Medulla oblongata (tissue), 1 donor: ENCODE measurements at regions not wholly inside any gene's neighbourhood (a gene's known extent, or its start where the extent isn't known, plus 50 kb on each side); places are given as distances from the start of the nearest gene placed in this dataset.
"Not testable (repeated sequence)": the region's sequence is repeated elsewhere in the genome, so short reads cannot be mapped to it uniquely, and the experiment has no call there.

Experiments
- DNase-seq: peaks from one replicate; pipeline ENCODE4 v3.0.0-alpha.2; 2015; ENCODE audit errors: extremely low spot score

DNA sequence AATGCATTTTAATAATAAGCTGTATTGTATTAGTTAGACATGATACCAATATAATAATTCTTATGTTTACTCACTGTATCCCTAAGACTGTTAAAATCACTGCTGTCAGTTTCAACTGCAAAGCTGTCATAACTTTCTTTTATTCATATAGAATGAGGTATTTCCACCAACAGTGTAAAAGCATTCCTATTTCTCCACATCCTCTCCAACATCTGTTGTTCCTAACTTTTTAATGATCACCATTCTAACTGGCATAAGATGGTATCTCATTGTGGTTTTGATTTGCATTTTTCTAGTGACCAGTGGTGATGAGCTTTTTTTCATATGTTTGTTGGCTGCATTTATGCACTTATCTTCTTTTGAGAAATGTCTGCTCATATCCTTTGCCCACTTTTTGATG lies 177.6 kb upstream of the MME start:
- DNase-seq: not testable (repeated sequence)

DNA sequence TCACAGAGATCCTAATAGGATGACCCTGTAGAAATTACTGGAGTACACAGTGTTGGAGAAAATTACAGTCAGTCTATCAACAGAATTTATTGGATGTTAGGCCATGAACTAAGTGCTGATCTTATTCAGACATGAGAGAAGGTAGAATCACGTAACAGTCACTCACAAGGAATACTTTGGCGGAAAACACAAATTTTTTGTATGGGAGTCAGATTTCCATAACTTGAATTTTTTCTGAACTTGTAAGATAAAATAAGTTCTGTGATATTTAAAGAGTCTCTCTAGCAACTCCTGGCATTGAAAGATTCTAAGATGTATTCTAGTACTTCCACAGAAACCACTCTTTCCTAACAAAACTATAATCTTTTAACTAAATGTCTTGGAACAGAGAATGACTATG lies 178.8 kb upstream of the MME start:
- no peak for DNase-seq

DNA sequence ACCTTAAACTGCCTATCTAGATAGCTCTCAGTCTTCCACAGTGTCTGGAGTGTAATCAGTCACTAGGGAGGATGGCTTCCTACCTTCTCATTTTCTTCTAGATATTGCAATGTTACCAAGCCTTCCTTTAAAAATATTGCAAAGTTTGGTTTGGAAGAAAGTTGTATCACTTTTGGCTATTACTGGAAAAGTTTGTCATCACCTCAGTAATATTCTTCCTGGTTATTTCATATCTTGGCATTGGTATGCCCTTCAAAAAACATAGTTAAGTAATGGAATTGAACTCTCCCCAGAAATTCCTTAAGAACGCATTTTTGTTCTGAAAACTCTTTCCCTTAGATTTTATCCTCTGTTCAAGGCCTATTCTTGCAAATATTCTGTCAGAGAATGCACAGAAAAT lies 179.3 kb upstream of the MME start:
- no peak for DNase-seq

DNA sequence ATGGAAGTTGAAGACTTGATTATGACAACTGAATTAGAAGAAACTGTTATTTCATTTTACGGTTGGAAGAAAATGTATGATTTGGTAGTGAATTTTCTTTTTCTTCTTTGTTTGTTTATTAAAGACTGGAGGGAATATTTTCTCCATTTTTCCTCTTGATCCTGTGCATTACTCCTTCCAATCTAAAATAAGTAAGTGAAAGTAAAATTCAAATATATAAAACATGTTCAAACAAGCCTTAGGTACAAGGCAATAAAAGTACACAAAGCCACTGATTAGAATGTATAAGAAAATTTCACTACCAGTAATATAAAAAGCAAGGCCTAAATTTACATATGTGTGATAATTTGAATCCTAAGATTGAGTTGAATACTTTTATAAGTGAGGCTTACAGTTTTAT lies 181.2 kb upstream of the MME start:
- DNase-seq: no peak

DNA sequence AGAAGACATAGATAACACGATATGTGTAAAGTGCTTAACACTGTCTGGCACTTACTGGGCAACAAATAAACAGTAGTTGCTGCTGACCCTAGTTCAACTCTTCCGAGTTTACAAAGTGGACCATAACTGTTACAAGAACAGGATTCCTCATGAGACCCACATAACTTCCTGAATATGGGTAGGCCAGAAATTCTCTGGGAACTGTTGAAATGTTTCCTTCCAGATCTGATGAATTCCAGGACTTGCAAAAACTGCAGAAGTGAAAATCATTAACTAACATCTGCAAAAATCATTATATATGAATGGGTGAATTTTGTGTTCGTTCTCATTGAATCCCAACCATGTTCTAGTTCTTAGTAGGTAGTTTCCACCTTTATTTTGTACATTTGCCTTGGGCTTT lies 181.7 kb upstream of the MME start:
- DNase-seq: no peak

DNA sequence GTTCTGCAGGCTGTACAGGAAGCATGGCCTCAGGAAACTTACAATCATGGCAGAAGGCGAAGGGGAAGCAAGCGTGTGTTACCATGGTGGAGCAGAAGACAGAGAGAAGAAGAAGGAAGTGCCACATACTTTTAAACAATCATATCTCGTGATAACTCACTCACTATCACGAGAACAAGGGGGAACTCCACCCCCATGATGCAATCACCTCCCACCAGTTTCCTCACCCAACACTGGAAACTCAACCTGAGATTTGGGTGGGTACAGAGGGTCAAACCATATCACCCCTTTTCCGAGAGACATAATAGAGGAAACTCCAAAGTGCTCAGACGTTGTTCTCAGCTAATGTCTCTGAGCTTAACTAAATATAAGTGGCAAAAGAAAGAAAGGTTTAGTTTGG lies 186.3 kb upstream of the MME start:
- no peak for DNase-seq

DNA sequence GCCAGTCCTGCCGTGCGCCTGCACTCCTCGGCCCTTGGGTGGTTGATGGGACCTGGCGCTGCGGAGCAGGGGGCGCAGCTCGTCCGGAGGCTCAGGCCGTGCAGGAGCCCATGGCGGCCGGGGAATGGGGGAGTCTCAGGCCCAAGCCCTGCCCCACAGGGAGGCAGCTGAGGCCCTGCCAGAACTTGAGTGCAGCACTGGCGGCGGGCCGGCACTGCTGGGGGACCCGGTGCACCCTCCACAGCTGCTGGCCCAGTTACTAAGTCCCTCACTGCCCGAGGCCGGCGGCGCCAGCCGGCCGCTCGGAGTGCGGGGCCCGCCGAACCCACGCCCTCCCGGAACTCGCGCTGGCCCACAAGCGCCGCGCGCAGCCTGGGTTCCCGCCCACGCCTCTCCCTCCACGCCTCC lies 190.9 kb upstream of the MME start:
- DNase-seq: no peak

DNA sequence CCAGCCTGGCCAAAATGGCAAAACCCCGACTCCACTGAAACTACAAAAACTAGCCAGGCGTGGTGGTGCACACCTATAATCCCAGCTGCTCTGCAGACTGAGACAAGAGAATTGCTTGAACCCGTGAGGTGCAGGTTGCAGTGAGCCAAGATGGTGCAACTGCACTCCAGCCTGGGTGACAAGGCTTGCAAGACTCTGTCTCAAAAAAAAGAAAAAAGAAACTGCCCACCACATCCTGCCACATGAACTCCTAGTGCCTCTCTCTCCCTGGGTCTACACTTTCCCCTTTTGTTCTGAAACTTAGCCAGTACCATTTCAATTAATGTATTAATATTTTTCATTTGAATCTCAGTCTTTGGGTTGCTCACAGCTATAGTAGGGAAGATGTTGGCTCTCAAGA lies 192.2 kb upstream of the MME start:
- DNase-seq: no peak

DNA sequence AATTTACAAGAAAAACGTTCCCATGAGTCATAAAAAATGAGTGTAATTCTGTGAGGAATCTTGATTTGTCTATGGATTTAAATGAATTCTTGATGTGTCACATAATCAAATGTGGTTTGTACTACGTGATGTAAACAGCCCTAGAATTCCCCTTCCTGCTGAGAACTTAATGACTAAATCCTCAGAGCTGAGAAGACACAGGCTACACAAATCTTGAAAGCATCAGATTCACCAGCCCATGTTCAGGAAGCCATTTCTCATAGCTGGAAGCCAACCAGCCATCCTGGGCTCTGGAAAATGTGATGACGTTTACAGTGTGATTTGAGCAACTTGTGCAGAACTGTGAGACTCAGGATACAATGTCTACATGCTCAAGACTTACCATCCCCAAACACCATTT lies 193.7 kb upstream of the MME start:
- no peak for DNase-seq

DNA sequence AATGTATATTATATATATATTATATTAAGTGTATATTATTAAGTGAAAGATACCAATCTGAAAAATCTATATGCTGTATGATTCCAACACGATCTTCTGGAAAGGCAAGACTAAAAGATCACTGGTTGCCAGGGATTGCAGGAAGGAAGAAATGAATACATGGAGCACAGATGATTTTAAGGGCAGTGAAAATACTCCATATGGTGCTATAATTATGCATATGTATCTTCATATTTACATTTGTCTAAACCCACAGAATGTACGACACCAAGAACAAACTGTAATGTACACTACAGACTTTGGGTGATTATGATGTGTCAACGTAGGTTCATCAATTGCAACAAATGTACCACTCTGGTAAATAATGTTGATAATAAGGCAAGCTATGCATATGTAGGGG lies 194.7 kb upstream of the MME start:
- no peak for DNase-seq

DNA sequence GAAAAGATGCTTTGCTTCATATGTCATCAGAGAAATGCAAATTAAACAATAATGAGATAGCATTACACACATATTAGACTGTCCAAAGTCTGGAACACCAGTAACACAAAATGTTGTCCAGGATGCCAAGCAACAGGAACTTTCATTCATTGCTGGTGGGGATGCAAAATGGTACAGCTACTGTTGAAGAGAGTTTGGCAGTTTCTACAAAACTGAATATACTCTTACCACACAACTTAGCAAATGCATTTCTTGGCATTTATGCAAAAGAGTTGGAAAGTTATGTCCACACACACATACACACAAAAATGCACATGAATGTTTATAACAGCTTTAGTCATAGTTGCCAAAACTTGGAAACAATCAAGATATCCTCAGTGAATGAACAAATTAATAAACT lies 195.2 kb upstream of the MME start:
- DNase-seq: no peak

DNA sequence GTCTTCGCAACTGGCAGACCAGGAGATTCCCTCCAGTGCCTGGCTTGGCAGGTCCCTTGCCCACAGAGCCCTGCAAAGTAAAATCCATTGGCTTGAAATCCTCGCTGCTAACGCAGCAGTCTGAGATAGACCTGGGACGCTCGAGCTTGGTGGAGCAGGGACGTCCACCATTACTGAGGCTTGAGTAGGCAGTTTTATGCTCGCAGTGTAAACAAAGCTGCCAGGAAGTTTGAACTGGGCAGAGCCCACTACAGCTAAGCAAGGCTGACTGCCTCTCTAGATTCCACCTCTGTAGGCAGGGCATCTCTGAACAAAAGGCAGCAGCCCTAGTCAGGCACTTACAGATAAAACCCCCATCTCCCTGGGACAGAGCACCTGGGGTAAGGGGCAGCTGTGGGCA lies 205.0 kb upstream of the MME start:
- no peak for DNase-seq

DNA sequence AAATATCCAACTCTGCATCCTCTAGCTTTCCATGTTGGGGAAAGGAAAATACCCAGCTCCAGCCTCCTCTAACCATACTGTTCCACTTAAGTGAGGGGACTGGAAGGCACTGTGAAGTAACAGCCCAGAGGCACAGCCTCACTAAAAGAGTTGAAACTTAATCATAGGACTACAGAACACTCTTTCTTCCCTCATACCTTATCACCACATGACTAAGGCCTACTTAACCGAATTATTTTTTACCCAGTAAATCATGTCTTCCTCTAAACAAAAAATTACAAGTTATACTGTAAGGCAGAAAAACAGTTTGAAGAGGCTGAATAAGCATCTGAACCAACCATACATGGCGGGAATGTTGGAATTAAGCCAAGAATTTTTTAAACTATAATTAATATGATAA lies 207.4 kb upstream of the MME start:
- no peak for DNase-seq

DNA sequence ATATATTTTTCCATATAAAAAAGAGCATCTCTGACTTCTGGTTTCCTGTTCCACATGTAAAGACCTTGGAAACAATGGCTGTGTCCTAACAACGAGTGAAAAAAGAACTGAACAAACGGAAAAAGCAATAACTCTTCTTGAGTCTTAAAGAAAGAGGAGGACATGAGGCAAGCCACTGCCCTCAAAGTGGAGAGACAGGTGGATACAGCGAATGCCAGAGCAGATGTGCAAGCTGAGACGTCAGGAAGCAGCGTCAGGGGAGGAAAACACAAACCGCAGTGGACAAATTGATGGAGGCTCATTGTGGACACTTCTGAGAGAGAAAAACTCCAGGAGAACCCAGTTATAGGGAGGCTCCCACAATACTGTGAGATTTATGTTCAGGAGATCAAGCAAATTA lies 208.0 kb upstream of the MME start:
- DNase-seq: no peak

DNA sequence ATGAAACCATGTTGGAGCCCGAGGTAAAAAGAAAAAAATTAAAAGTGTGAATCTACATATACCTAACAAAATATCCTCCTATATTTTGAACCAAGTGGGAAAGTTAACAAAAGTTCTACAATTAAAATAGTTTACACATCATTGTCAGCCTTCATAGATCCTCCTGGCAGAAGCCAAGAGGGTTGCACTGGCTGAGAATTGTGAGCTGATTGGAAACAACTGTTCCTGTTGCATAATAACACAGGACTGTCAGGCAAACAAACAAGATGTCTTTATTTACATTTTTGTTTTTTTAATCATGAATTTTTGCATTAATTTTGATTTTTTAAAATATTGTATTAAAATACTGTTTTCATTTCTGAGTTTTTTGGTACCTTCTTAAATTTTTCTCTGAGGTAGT lies 215.2 kb upstream of the MME start:
- no peak for DNase-seq

DNA sequence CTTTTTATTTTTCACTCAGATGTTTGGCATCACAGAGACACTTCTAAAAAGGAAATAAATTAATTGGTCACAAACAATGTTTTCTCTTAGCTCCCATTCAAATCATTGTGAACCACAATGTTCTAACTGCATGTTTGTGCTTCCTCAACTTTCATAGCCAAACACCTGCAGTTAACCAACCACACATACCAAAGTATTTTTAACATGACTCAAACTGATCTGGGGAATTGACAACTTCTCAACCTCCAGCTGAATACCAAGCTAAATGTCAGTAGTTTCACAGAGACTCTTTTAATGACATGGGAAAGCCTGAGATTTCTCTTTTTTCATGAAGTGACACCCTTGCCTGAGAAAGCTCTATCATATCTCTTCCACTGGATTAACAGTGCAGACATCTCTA lies 217.9 kb upstream of the MME start:
- DNase-seq: no peak

DNA sequence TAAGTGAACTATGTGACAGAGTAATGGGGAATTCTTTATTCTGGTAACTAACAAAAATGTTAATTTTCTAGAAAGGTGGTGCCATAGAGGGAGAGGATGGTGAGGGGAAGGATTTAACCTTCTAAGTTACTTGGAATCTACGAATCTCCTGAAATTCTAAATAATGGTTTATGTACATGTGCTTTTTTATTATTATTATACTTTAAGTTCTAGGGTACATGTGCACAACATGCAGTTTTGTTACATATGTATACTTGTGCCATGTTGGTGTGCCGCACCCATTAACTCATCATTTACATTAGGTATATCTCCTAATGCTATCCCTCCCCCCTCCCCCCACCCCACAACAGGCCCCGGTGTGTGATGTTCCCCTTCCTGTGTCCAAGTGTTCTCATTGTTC lies 227.1 kb upstream of the MME start:
- DNase-seq: not testable (repeated sequence)

DNA sequence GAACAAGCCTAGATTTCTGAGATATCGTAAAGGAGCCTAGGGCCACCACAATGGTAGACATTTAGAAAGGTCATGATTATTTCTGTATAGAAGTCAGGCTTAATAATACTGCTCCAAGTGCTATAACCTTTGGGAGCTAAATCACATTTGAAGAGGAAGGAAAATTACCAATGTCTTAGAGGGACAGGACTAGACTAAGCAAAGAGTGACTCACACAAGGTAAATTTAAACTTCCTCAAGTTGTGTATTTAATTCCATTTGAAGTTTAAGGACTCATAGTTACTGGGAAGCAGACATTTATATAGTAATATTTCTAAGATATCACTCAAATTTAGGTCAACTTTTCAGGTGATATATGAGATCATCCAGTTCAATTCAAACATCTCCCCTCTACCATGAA lies 227.6 kb upstream of the MME start:
- DNase-seq: no peak

DNA sequence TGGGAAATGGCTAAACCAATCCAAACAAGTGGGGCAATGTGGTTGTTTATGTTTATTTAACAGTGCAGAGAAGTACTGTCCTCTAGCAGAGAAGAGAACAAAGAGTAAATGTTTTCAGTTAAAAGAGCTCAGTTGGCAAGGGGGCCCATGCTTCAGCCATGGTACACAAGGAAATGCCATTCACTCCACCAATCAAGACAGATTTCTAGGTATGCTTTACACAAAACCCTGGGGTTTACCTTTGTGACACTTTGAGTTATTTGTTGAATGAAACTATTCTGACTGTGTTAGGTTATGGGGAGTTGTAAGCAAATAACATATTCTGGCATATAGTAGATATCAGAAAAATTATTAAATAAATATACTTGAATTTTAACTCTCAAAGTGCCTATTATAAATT lies 228.5 kb upstream of the MME start:
- no peak for DNase-seq

DNA sequence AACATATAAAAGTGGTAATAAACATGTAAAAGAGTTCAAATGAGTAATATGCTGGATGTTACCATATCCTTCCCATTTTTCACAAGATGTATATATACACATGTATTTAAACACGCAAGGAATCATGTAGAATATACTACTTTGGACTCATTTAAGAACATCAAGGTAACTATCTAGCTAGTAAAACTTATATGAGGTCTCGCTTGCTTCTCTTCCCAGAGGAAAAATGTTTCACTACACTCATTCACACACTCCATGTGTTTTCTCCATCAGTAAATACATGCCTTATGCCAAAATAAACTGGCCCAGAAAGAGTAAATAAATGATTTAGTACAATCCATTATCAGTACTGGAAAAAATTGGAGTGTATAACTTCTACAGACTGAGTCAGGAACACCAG lies 229.2 kb upstream of the MME start:
- no peak for DNase-seq

DNA sequence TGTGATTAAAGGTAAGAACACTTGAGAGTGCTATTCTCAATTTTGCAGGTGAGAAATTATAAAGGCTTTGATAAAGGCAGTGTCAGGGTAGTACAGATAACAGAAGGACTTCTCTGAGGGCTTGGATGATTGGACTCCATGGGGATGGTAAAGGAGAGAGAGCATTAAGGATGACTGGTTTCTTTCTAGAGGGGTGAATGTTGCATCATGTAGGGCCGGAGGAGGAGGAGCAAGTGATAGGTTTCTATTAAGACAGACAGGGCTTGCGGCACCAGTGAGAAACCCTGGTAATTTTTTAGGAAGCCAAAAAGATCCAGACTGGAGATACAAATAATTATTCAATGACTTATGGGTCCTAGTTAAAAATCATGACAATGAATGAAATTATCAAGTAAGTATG lies 230.7 kb upstream of the MME start:
- no peak for DNase-seq

DNA sequence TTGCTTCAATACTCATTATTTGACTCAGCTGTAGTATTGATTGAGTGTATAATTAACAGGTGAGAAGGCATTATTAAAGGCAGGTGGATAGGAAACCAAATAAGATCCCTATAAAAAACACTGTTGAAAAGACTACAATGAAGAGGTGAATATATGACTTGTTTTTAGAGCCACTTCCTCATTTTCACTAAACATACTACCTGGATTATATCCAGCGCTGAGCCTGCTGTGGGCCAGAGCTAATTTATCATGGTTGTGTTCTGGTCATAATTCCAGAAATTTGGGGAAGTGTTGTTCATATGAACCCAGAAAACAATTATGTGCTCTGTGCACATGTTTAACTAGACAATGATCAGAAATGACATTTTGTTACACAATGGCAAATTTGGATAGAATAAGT lies 235.3 kb upstream of the MME start:
- DNase-seq: no peak

DNA sequence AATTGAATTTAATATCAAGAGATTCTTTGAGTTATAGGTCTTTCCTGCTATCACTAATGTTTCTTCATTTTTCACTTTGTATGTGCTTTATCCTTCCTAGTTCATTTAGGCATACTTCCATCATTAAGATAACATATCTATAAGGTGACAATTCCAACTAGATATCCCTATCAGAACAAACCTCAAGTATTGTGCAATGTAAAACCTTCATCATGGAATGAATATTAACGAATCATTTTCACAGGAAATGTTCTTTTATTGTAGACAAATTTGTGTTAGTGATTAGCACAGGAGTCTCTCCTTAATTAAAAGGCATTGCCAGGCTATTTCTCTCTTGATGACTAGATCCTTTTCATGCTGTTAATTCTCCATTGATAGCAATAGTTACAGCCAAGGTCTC lies 236.5 kb upstream of the MME start:
- no peak for DNase-seq

DNA sequence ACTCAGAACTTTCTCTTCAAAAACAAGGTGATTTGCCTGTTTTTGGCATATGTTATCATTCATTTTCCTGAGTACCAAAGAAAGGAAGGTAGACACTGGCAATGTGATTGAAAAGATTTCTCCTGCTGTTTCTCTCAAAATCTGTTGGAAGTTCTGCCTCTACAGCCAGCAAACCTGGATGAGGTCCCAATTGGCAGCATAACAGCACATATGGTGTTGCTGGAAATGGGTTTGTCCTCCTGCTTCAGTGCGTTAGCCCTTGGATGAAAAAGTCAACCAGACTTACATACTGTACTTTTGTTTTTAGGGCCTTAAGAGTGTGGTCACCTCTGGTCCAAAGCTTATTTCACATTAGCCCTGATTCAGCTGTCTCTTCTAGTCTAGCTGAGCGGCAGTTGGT lies 237.6 kb upstream of the MME start:
- DNase-seq: no peak

DNA sequence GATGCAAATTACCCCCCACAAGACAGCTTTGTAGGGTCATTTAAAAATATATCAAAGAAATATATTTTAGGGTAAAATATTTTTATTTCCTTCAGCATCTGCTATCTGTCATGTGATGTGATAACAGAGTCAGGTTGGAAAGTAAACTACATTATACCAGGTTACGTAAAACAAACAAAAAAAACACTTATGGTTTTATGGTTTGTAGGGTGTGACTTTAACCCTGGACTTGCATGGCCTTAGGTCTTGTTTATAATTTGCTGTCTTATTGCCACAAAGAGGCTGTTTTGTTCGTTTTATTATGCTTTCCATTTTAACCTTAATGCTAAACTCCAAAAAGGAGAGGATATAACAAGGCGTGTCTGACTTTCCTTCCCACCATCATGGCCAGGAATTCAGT lies 244.5 kb upstream of the MME start:
- no peak for DNase-seq
